ENCODE measurements at regions not wholly inside any gene's neighbourhood (a gene's known extent, or its start where the extent isn't known, plus 50 kb on each side); places are given as distances from the start of the nearest gene placed in this dataset.

- TF ChIP-seq CTCF (IDR thresholded peaks at IDR 0.05; ENCODE audit: borderline replicate concordance, extremely low read depth, insufficient read depth): no peak
- no peaks in the 10 kb centered on the region for H3K36me3 ChIP-seq (ENCODE audit: control insufficient read depth in 2 of 3, insufficient read depth in 3 of 3, low read length in 3 of 3)
- FAIRE-seq: no peak
- H3K4me3 ChIP-seq (ENCODE audit: low read length in 3 of 3): no peak overlapping the region
- H3K27ac ChIP-seq (ENCODE audit: low read depth in 2 of 2, low read length in 2 of 2): no peak overlapping the region
- no peaks in the 10 kb centered on the region for H3K27me3 ChIP-seq (ENCODE audit: control insufficient read depth, insufficient read depth, low read length)
- no peak overlapping the region for H3K9ac ChIP-seq (ENCODE audit: low read length in 3 of 3)
- DNase-seq: no peak
- intact Hi-C loops (cut with DNase I): no loop called here
- H3K4me1 ChIP-seq (ENCODE audit: control insufficient read depth in 2 of 3, insufficient read depth in 2 of 3, low read depth in 1 of 3, low read length in 3 of 3): no peaks in the 10 kb centered on the region
- H3K9me3 ChIP-seq (ENCODE audit: control insufficient read depth in 2 of 3, insufficient read depth in 1 of 3, low read length in 3 of 3): no peaks in the 10 kb centered on the region
Observed at GRCh38 chr5:92581690-92582089, 999.3 kb downstream of the NR2F1-AS1 start.

GRCh38 chr5:92581249-92581648, 999.8 kb downstream of the NR2F1-AS1 start:
- DNase-seq (no peak), FAIRE-seq (no peak)
- Histone ChIP-seq H3K4me3 (ENCODE audit: low read length in 3 of 3) (no peak overlapping the region), H3K9me3 (ENCODE audit: control insufficient read depth in 2 of 3, insufficient read depth in 1 of 3, low read length in 3 of 3) (no peaks in the 10 kb centered on the region), H3K27me3 (ENCODE audit: control insufficient read depth, insufficient read depth, low read length) (no peaks in the 10 kb centered on the region), H3K27ac (ENCODE audit: low read depth in 2 of 2, low read length in 2 of 2) (no peak overlapping the region), H3K9ac (ENCODE audit: low read length in 3 of 3) (no peak overlapping the region), H3K36me3 (ENCODE audit: control insufficient read depth in 2 of 3, insufficient read depth in 3 of 3, low read length in 3 of 3) (no peaks in the 10 kb centered on the region), H3K4me1 (ENCODE audit: control insufficient read depth in 2 of 3, insufficient read depth in 2 of 3, low read depth in 1 of 3, low read length in 3 of 3) (no peaks in the 10 kb centered on the region)
- no peak for TF ChIP-seq CTCF (IDR thresholded peaks at IDR 0.05; ENCODE audit: borderline replicate concordance, extremely low read depth, insufficient read depth)
- intact Hi-C loops (cut with DNase I): no loop called here

- FAIRE-seq (no peak), DNase-seq (no peak)
- Histone ChIP-seq H3K36me3 (ENCODE audit: control insufficient read depth in 2 of 3, insufficient read depth in 3 of 3, low read length in 3 of 3) (no peaks in the 10 kb centered on the region), H3K9me3 (ENCODE audit: control insufficient read depth in 2 of 3, insufficient read depth in 1 of 3, low read length in 3 of 3) (no peaks in the 10 kb centered on the region), H3K4me1 (ENCODE audit: control insufficient read depth in 2 of 3, insufficient read depth in 2 of 3, low read depth in 1 of 3, low read length in 3 of 3) (no peaks in the 10 kb centered on the region), H3K27ac (ENCODE audit: low read depth in 2 of 2, low read length in 2 of 2) (no peak overlapping the region), H3K4me3 (ENCODE audit: low read length in 3 of 3) (no peak overlapping the region), H3K27me3 (ENCODE audit: control insufficient read depth, insufficient read depth, low read length) (no peaks in the 10 kb centered on the region), H3K9ac (ENCODE audit: low read length in 3 of 3) (no peak overlapping the region)
- intact Hi-C loops (cut with DNase I): no loop called here
- TF ChIP-seq CTCF (IDR thresholded peaks at IDR 0.05; ENCODE audit: borderline replicate concordance, extremely low read depth, insufficient read depth): no peak
Observed at GRCh38 chr5:92580814-92581213, 1000.2 kb downstream of the NR2F1-AS1 start.

- no peaks in the 10 kb centered on the region for H3K4me1 ChIP-seq (ENCODE audit: control insufficient read depth in 2 of 3, insufficient read depth in 2 of 3, low read depth in 1 of 3, low read length in 3 of 3)
- DNase-seq (no peak), FAIRE-seq (no peak)
- H3K27me3 ChIP-seq (ENCODE audit: control insufficient read depth, insufficient read depth, low read length): no peaks in the 10 kb centered on the region
- H3K9me3 ChIP-seq (ENCODE audit: control insufficient read depth in 2 of 3, insufficient read depth in 1 of 3, low read length in 3 of 3): no peaks in the 10 kb centered on the region
- no peak overlapping the region for H3K27ac ChIP-seq (ENCODE audit: low read depth in 2 of 2, low read length in 2 of 2)
- no peak overlapping the region for H3K9ac ChIP-seq (ENCODE audit: low read length in 3 of 3)
- intact Hi-C loops (cut with DNase I): no loop called here
- no peaks in the 10 kb centered on the region for H3K36me3 ChIP-seq (ENCODE audit: control insufficient read depth in 2 of 3, insufficient read depth in 3 of 3, low read length in 3 of 3)
- no peak for TF ChIP-seq CTCF (IDR thresholded peaks at IDR 0.05; ENCODE audit: borderline replicate concordance, extremely low read depth, insufficient read depth)
- H3K4me3 ChIP-seq (ENCODE audit: low read length in 3 of 3): no peak overlapping the region
Observed at GRCh38 chr5:92574023-92574422, 1007.0 kb downstream of the NR2F1-AS1 start.
